ENCODE measurements at regions not wholly inside any gene's neighbourhood (a gene's known extent, or its start where the extent isn't known, plus 50 kb on each side); places are given as distances from the start of the nearest gene placed in this dataset.

DNA sequence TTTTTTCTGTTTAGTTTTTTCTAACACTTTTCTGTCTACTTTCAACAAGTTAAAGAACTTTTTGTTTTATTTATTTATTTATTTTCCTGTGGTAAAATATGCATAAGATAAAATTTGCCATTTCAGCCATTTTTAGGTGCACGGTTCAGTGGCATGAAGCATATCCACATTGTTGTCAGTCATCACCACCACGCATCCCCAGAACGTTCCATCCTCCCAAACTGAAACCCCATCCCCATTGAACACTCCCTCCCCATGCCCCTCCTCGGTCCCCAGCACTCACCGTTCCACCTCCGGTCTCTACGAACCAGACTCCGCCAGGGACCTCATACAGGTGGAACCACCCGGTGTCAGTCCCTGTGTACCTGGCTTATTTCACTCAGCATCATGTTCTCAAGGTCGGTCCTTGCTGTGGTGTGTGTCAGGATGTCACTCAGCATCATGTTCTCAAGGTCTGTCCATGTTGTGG, 118.1 kb downstream of the SIK1 start:
- Histone ChIP-seq H3K27me3 (ENCODE audit: insufficient read depth, low read length) (no peaks in the 10 kb centered on the region), H3K79me2 (ENCODE audit: insufficient read depth, low read length) (no peaks in the 10 kb centered on the region), H3K36me3 (ENCODE audit: control insufficient read depth in 1 of 2, insufficient read depth in 2 of 2, low read length in 2 of 2) (no peaks in the 10 kb centered on the region), H3K4me1 (ENCODE audit: control insufficient read depth in 1 of 2, insufficient read depth in 2 of 2, low read length in 2 of 2) (peaks cover 0 to 10% of the 10 kb centered on the region in 2 experiments; a peak in 2 of 4 replicates), H3K4me3 (replicated peaks in 1 of 2; ENCODE audit: low read depth in 1 of 2, low read length in 2 of 2) (no peak overlapping the region), H3K27ac (ENCODE audit: low read depth, low read length) (no peak overlapping the region), H3K4me2 (ENCODE audit: low read length) (no peak overlapping the region), H2AFZ (ENCODE audit: low read depth, low read length, poor library complexity, severe bottlenecking) (no peak overlapping the region), H3K9me2 (ENCODE audit: insufficient read depth) (no peaks in the 10 kb centered on the region), H4K20me1 (ENCODE audit: insufficient read depth) (no peaks in the 10 kb centered on the region), H3K9me3 (ENCODE audit: control insufficient read depth in 1 of 2, insufficient read depth in 1 of 2, low read depth in 1 of 2, low read length in 2 of 2) (no peaks in the 10 kb centered on the region), H3K9ac (ENCODE audit: low read length) (no peak overlapping the region)
- ChIA-PET RAD21 (ENCODE audit: low non-redundant PET in 1 of 2, low total read pairs in 2 of 2, uncharacterized antibody in 2 of 2, unreplicated experiment in 2 of 2) (no interaction called here), POLR2A (no interaction called here), CTCF (no interaction called here)
- intact Hi-C loops (cut with micrococcal nuclease): no loop called here
- BruUV-seq (replicated peaks): no TSS peak
- no peak for DNase-seq (ENCODE audit: low read depth, low spot score)
- TF ChIP-seq POLR2AphosphoS5 (IDR thresholded peaks at IDR 0.05; ENCODE audit: low read depth, low read length) (no peak), EZH2 (IDR thresholded peaks at IDR 0.05) (no peak)
- ATAC-seq: no peak

DNA sequence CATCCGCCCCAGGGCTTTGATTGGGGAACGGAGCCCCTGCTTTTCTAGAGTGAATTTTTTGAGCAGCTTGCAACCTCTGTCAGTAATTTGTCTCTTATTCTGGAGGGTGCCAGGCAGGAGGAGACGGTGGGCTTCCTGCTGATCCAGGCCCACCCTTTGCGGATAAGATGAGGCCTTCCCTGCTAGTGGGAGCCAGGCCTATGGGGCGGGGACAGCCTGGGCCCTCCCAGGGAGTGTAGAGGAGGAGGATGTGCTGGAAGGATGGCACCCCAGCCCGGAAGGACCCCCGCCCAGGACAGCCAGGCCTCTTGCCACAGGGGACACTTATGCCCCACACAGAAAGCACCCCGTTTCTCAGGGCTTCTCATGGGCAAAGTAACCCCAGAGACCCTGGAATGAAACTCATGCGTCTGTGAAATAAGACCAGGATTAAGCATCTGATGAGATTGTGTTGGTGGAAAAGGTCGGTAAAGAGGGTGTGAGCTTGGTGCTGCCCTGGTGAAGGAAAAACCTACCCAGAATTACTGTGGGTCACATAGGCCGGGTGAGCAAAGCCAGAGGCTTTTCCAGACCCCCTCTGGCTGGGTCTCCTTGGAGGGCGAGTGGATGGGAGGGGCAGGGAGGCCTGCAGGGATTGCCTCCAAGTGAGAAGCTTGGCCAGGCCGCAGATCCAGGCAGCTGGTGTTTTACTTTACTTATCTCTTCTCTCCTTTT, 118.7 kb downstream of the SIK1 start:
- Histone ChIP-seq H4K20me1 (ENCODE audit: insufficient read depth) (no peaks in the 10 kb centered on the region), H3K36me3 (ENCODE audit: control insufficient read depth in 1 of 2, insufficient read depth in 2 of 2, low read length in 2 of 2) (no peaks in the 10 kb centered on the region), H3K4me1 (ENCODE audit: control insufficient read depth in 1 of 2, insufficient read depth in 2 of 2, low read length in 2 of 2) (peaks cover 0 to 10% of the 10 kb centered on the region in 2 experiments; a peak in 2 of 4 replicates), H3K79me2 (ENCODE audit: insufficient read depth, low read length) (no peaks in the 10 kb centered on the region), H3K9me2 (ENCODE audit: insufficient read depth) (no peaks in the 10 kb centered on the region), H3K9ac (ENCODE audit: low read length) (no peak overlapping the region), H3K4me3 (replicated peaks in 1 of 2; ENCODE audit: low read depth in 1 of 2, low read length in 2 of 2) (no peak overlapping the region), H3K9me3 (ENCODE audit: control insufficient read depth in 1 of 2, insufficient read depth in 1 of 2, low read depth in 1 of 2, low read length in 2 of 2) (no peaks in the 10 kb centered on the region), H3K4me2 (ENCODE audit: low read length) (no peak overlapping the region), H3K27me3 (ENCODE audit: insufficient read depth, low read length) (no peaks in the 10 kb centered on the region), H3K27ac (ENCODE audit: low read depth, low read length) (no peak overlapping the region), H2AFZ (ENCODE audit: low read depth, low read length, poor library complexity, severe bottlenecking) (no peak overlapping the region)
- no TSS peak for BruUV-seq (replicated peaks)
- intact Hi-C loops (cut with micrococcal nuclease): no loop called here
- ChIA-PET CTCF (no interaction called here), POLR2A (no interaction called here), RAD21 (ENCODE audit: low non-redundant PET in 1 of 2, low total read pairs in 2 of 2, uncharacterized antibody in 2 of 2, unreplicated experiment in 2 of 2) (no interaction called here)
- ATAC-seq: no peak
- TF ChIP-seq TCF7L2 (IDR thresholded peaks at IDR 0.05; ENCODE audit: borderline replicate concordance, extremely low read depth, insufficient read depth, insufficient read length): no peak
- TF ChIP-seq, protein P1, sequence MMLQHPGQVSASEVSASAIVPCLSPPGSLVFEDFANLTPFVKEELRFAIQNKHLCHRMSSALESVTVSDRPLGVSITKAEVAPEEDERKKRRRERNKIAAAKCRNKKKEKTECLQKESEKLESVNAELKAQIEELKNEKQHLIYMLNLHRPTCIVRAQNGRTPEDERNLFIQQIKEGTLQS (IDR thresholded peaks at IDR 0.05): no peak
- no peak for TF ChIP-seq CBX3 (IDR thresholded peaks at IDR 0.05; ENCODE audit: low read depth)
- TF ChIP-seq ELF1 (IDR thresholded peaks at IDR 0.05; ENCODE audit: borderline replicate concordance, low read depth): no peak
- TF ChIP-seq RAD21 (IDR thresholded peaks at IDR 0.05; ENCODE audit: low read depth): no peak
- no peak for TF ChIP-seq EZH2 (IDR thresholded peaks at IDR 0.05)
- no peak for TF ChIP-seq POLR2A (IDR thresholded peaks at IDR 0.05; ENCODE audit: borderline replicate concordance, extremely low read depth, insufficient read depth, insufficient read length)
- TF ChIP-seq EZH2phosphoT487 (IDR thresholded peaks at IDR 0.05; ENCODE audit: borderline replicate concordance): no peak
- TF ChIP-seq POLR2AphosphoS5 (IDR thresholded peaks at IDR 0.05; ENCODE audit: low read depth, low read length): no peak
- no peak for TF ChIP-seq ZFX (IDR thresholded peaks at IDR 0.05)
- no peak for DNase-seq (ENCODE audit: low read depth, low spot score)

All from HCT116 (cell line).